Kidney (tissue), 13 donors: ENCODE measurements at regions not wholly inside any gene's neighbourhood (a gene's known extent, or its start where the extent isn't known, plus 50 kb on each side); places are given as distances from the start of the nearest gene placed in this dataset.

Source experiments
- DNase-seq, 5 donors: peaks; one replicate each; pipeline ENCODE4 v3.0.0-alpha.2; 2013 to 2020
- FAIRE-seq: peaks from 2 replicates; lab custom pipeline; 2012; peaks lifted over from hg19 to GRCh38; lab: Jason Lieb, UNC
- H3K27ac ChIP-seq, 2 donors: one replicate each; pipeline ENCODE4 v1.7.0; 2013; ENCODE audit warnings: low read depth in 2 of 2, low read length in 2 of 2, inconsistent platforms in 1 of 2
- H3K27me3 ChIP-seq: one replicate; pipeline ENCODE4 v1.7.1; 2013; ENCODE audit warnings: low read length, inconsistent platforms; ENCODE audit not compliant: control insufficient read depth, insufficient read depth
- H3K36me3 ChIP-seq, 3 donors: one replicate each; pipeline versions ENCODE4 v1.7.0 to v1.7.1; 2013; ENCODE audit warnings: low read length in 3 of 3, control low read depth in 1 of 3, inconsistent platforms in 1 of 3; ENCODE audit not compliant: insufficient read depth in 3 of 3, control insufficient read depth in 2 of 3
- H3K4me1 ChIP-seq, 3 donors: one replicate each; pipeline versions ENCODE4 v1.7.0 to v1.7.1; 2013; ENCODE audit warnings: low read length in 3 of 3, inconsistent platforms in 1 of 3, low read depth in 1 of 3; ENCODE audit not compliant: control insufficient read depth in 2 of 3, insufficient read depth in 2 of 3
- H3K4me3 ChIP-seq, 3 donors: one replicate each; pipeline versions ENCODE4 v1.7.0 to v1.8.1; 2013; ENCODE audit warnings: low read length in 3 of 3, control low read depth in 1 of 3, inconsistent platforms in 1 of 3
- H3K9ac ChIP-seq, 3 donors: one replicate each; pipeline versions ENCODE4 v1.7.0 to v1.7.1; 2013; ENCODE audit warnings: low read length in 3 of 3, control low read depth in 1 of 3, inconsistent platforms in 1 of 3
- H3K9me3 ChIP-seq, 3 donors: one replicate each; pipeline versions ENCODE4 v1.7.0 to v1.7.1; 2013; ENCODE audit warnings: low read length in 3 of 3, control low read depth in 1 of 3, inconsistent platforms in 1 of 3; ENCODE audit not compliant: control insufficient read depth in 2 of 3, insufficient read depth in 1 of 3
- CTCF ChIP-seq: IDR thresholded peaks from 3 replicates; pipeline ENCODE4 v1.5.1; 2012; ENCODE audit warnings: mild to moderate bottlenecking, moderate library complexity, borderline replicate concordance; ENCODE audit not compliant: insufficient read depth; ENCODE audit errors: extremely low read depth
- intact Hi-C: fragments of 100-400 bp; cut with DNase I; formaldehyde crosslinking; loops from one replicate; pipeline ENCODE4 v1.11.1; 2022
- donor health status: control.
- donor health status: control.
- donor health status: control.
- donor health status: control.
- donor health status: control.
- donor health status: DM: yes; HTN: yes; CAD: no.
- donor health status: Normal renal cell carcinoma (clear cell type).

GRCh38 chr4:12679217-12679616, 804.9 kb downstream of the RAB28 start:
- Histone ChIP-seq H3K9ac (no peak overlapping the region), H3K36me3 (no peaks in the 10 kb centered on the region), H3K4me3 (no peak overlapping the region), H3K4me1 (no peaks in the 10 kb centered on the region), H3K27ac (no peak overlapping the region), H3K9me3 (peaks cover 0 to 7% (median 2%) of the 10 kb centered on the region in 3 donors), H3K27me3 (no peaks in the 10 kb centered on the region)
- intact Hi-C loops: no loop called here
- TF ChIP-seq CTCF: no peak
- FAIRE-seq (no peak), DNase-seq (no peak)

GRCh38 chr4:12674184-12674583, 810.0 kb downstream of the RAB28 start:
- Histone ChIP-seq H3K4me1 (no peaks in the 10 kb centered on the region), H3K27ac (no peak overlapping the region), H3K27me3 (no peaks in the 10 kb centered on the region), H3K36me3 (no peaks in the 10 kb centered on the region), H3K9ac (no peak overlapping the region), H3K4me3 (no peak overlapping the region), H3K9me3 (peaks cover 2 to 19% (median 2%) of the 10 kb centered on the region in 3 donors)
- intact Hi-C loops: no loop called here
- no peak for FAIRE-seq
- no peak for DNase-seq
- no peak for TF ChIP-seq CTCF

GRCh38 chr4:12672303-12672702, 811.8 kb downstream of the RAB28 start:
- DNase-seq: no peak

More at GRCh38 chr4:12672303-12672702, 811.8 kb downstream of the RAB28 start:
- Histone ChIP-seq H3K36me3 (no peaks in the 10 kb centered on the region), H3K9me3 (peaks cover 2 to 19% (median 2%) of the 10 kb centered on the region in 3 donors), H3K9ac (no peak overlapping the region), H3K27me3 (no peaks in the 10 kb centered on the region), H3K27ac (no peak overlapping the region), H3K4me3 (no peak overlapping the region), H3K4me1 (no peaks in the 10 kb centered on the region)
- TF ChIP-seq CTCF: no peak
- intact Hi-C loops: no loop called here
- FAIRE-seq: no peak
